HG03565 (cell line): ENCODE measurements at regions not wholly inside any gene's neighbourhood (a gene's known extent, or its start where the extent isn't known, plus 50 kb on each side); places are given as distances from the start of the nearest gene placed in this dataset.

ENCODE experiments used
- ATAC-seq: cut with Tn5 transposase; IDR thresholded peaks from one replicate; pipeline ENCODE4 v1.9.1; 2021; ENCODE audit warnings: mild to moderate bottlenecking, moderate library complexity; ENCODE audit not compliant: unreplicated experiment

- no peak for ATAC-seq
Measured at GRCh38 chr12:58563621-58564020, 356.7 kb downstream of the LRIG3 start.

- no peak for ATAC-seq
Measured at GRCh38 chr12:58564721-58565120, 355.6 kb downstream of the LRIG3 start.

- no peak for ATAC-seq
Measured at GRCh38 chr12:58566599-58566998, 353.7 kb downstream of the LRIG3 start.

GRCh38 chr12:58567189-58567588 lies 353.1 kb downstream of the LRIG3 start:
- ATAC-seq, result no peak

GRCh38 chr12:58570411-58570810 lies 349.9 kb downstream of the LRIG3 start:
- no peak for ATAC-seq

GRCh38 chr12:58575256-58575655 lies 345.0 kb downstream of the LRIG3 start:
- no peak for ATAC-seq

GRCh38 chr12:58576081-58576480 lies 344.2 kb downstream of the LRIG3 start:
- ATAC-seq, result no peak

- ATAC-seq, result no peak
Measured at GRCh38 chr12:58576916-58577315, 343.4 kb downstream of the LRIG3 start.

GRCh38 chr12:58580095-58580494 lies 340.2 kb downstream of the LRIG3 start:
- no peak for ATAC-seq

GRCh38 chr12:58583529-58583928 lies 336.8 kb downstream of the LRIG3 start:
- ATAC-seq, result no peak

- ATAC-seq, result no peak
Measured at GRCh38 chr12:58583940-58584339, 336.4 kb downstream of the LRIG3 start.

GRCh38 chr12:58584880-58585279 lies 335.4 kb downstream of the LRIG3 start:
- no peak for ATAC-seq

- no peak for ATAC-seq
Measured at GRCh38 chr12:58586762-58587161, 333.5 kb downstream of the LRIG3 start.

- ATAC-seq, result no peak
Measured at GRCh38 chr12:58588770-58589169, 331.5 kb downstream of the LRIG3 start.

- no peak for ATAC-seq
Measured at GRCh38 chr12:58592475-58593207, 327.7 kb downstream of the LRIG3 start.

- no peak for ATAC-seq
Measured at GRCh38 chr12:58593557-58594304, 326.6 kb downstream of the LRIG3 start.

GRCh38 chr12:58596381-58596780 lies 323.9 kb downstream of the LRIG3 start:
- ATAC-seq, result no peak

- no peak for ATAC-seq
Measured at GRCh38 chr12:58601529-58601928, 318.8 kb downstream of the LRIG3 start.

GRCh38 chr12:58602179-58602578 lies 318.1 kb downstream of the LRIG3 start:
- no peak for ATAC-seq

- ATAC-seq, result no peak
Measured at GRCh38 chr12:58602736-58603135, 317.6 kb downstream of the LRIG3 start.

GRCh38 chr12:58607805-58608204 lies 312.5 kb downstream of the LRIG3 start:
- ATAC-seq, result no peak

GRCh38 chr12:58608711-58609110 lies 311.6 kb downstream of the LRIG3 start:
- ATAC-seq, result no peak
